OCI-M2 (cell line): ENCODE measurements at regions not wholly inside any gene's neighbourhood (a gene's known extent, or its start where the extent isn't known, plus 50 kb on each side); places are given as distances from the start of the nearest gene placed in this dataset.
"Not testable (repeated sequence)": the region's sequence is repeated elsewhere in the genome, so short reads cannot be mapped to it uniquely, and the experiment has no call there.

Experiments
- DNase-seq: peaks from one replicate; lab custom pipeline; 2025; ENCODE audit not compliant: unreplicated experiment; lab: John Stamatoyannopoulos, UW

GRCh38 chr2:44084850-44085249, 83.8 kb upstream of the PPM1B start:
- no peak for DNase-seq

- DNase-seq: no peak
Observed at GRCh38 chr2:44086629-44087028, 82.0 kb upstream of the PPM1B start.

GRCh38 chr2:44087036-44087713, 81.5 kb upstream of the PPM1B start:
- DNase-seq: peak; percentile 25

- DNase-seq: no peak
Observed at GRCh38 chr2:44087714-44088092, 81.0 kb upstream of the PPM1B start.

GRCh38 chr2:44092519-44092918, 76.2 kb upstream of the PPM1B start:
- DNase-seq: not testable (repeated sequence)

GRCh38 chr2:44093970-44094369, 74.7 kb upstream of the PPM1B start:
- DNase-seq: no peak

- DNase-seq: no peak
Observed at GRCh38 chr2:44097322-44097907, 71.3 kb upstream of the PPM1B start.

GRCh38 chr2:44098050-44098449, 70.6 kb upstream of the PPM1B start:
- DNase-seq: no peak

- no peak for DNase-seq
Observed at GRCh38 chr2:44098891-44099290, 69.8 kb upstream of the PPM1B start.

- DNase-seq: no peak
Observed at GRCh38 chr2:44100351-44100750, 68.3 kb upstream of the PPM1B start.

- no peak for DNase-seq
Observed at GRCh38 chr2:44101246-44101645, 67.4 kb upstream of the PPM1B start.

GRCh38 chr2:44102790-44103562, 65.7 kb upstream of the PPM1B start:
- no peak for DNase-seq

- DNase-seq: no peak
Observed at GRCh38 chr2:44103639-44104038, 65.0 kb upstream of the PPM1B start.

GRCh38 chr2:44104855-44105271, 63.8 kb upstream of the PPM1B start:
- no peak for DNase-seq

- not testable (repeated sequence) for DNase-seq
Observed at GRCh38 chr2:44106509-44106908, 62.2 kb upstream of the PPM1B start.

- DNase-seq: no peak
Observed at GRCh38 chr2:44107086-44107740, 61.5 kb upstream of the PPM1B start.

GRCh38 chr2:44107974-44108373, 60.7 kb upstream of the PPM1B start:
- no peak for DNase-seq

- no peak for DNase-seq
Observed at GRCh38 chr2:44109166-44109565, 59.5 kb upstream of the PPM1B start.

GRCh38 chr2:44110444-44110843, 58.2 kb upstream of the PPM1B start:
- DNase-seq: no peak

GRCh38 chr2:44112096-44112495, 56.6 kb upstream of the PPM1B start:
- DNase-seq: no peak

GRCh38 chr2:44116319-44116718, 52.4 kb upstream of the PPM1B start:
- no peak for DNase-seq

GRCh38 chr2:44118257-44118656, 50.4 kb upstream of the PPM1B start:
- DNase-seq: no peak
